Smooth muscle cell (in vitro differentiated cells): ENCODE measurements at regions not wholly inside any gene's neighbourhood (a gene's known extent, or its start where the extent isn't known, plus 50 kb on each side); places are given as distances from the start of the nearest gene placed in this dataset.

Experiments
- DNase-seq: peaks from one replicate; lab custom pipeline; 2025; ENCODE audit not compliant: unreplicated experiment; lab: John Stamatoyannopoulos, UW
- H2AFZ ChIP-seq: fragments of 200-600 bp; sonication (generic); 2 replicates; pipeline ENCODE4 v1.6.0; 2016; ENCODE audit warnings: antibody characterized with exemption, low read depth, mild to moderate bottlenecking
- H3F3A ChIP-seq: fragments of 200-600 bp; sonication (generic); 2 replicates; pipeline ENCODE4 v1.6.0; 2017; ENCODE audit warnings: antibody characterized with exemption, low read depth
- H3K27ac ChIP-seq: fragments of 200-600 bp; sonication (generic); 2 replicates; pipeline ENCODE4 v1.5.1; 2016; ENCODE audit warnings: low read depth, mild to moderate bottlenecking
- H3K27me3 ChIP-seq: fragments of 200-600 bp; sonication (generic); 2 replicates; pipeline ENCODE4 v1.6.1; 2016; ENCODE audit warnings: low read depth, mild to moderate bottlenecking
- H3K36me3 ChIP-seq: fragments of 200-600 bp; sonication (generic); 2 replicates; pipeline ENCODE4 v1.5.1; 2016; ENCODE audit warnings: low read depth
- H3K4me1 ChIP-seq: fragments of 200-600 bp; sonication (generic); 2 replicates; pipeline ENCODE4 v1.5.1; 2016; ENCODE audit warnings: low read depth
- H3K4me2 ChIP-seq: fragments of 200-600 bp; sonication (generic); 2 replicates; pipeline ENCODE4 v1.6.0; 2016; ENCODE audit warnings: mild to moderate bottlenecking
- H3K4me3 ChIP-seq: fragments of 200-600 bp; sonication (generic); 2 replicates; pipeline ENCODE4 v1.5.1; 2016; ENCODE audit warnings: mild to moderate bottlenecking
- H3K79me2 ChIP-seq: fragments of 200-600 bp; sonication (generic); 2 replicates; pipeline ENCODE4 v1.6.0; 2016; ENCODE audit warnings: low read depth, mild to moderate bottlenecking
- H3K9ac ChIP-seq: fragments of 200-600 bp; sonication (generic); 2 replicates; pipeline ENCODE4 v1.6.0; 2016; ENCODE audit warnings: low read depth
- H3K9me3 ChIP-seq: fragments of 200-600 bp; sonication (generic); replicated peaks from 2 replicates; pipeline ENCODE4 v1.5.1; 2016; ENCODE audit warnings: low read depth
- H4K20me1 ChIP-seq: fragments of 200-600 bp; sonication (generic); 2 replicates; pipeline ENCODE4 v1.6.0; 2016; ENCODE audit warnings: low read depth
- WGBS: methylation state at CpG from one replicate; pipeline ENCODE4 v1.1.7; 2016; ENCODE audit warnings: low lambda C conversion rate; 5-methylcytosine and 5-hydroxymethylcytosine counted together
- TF ChIP-seq, protein P1 (sequence below): fragments of 200-600 bp; sonication (generic); IDR thresholded peaks from 2 replicates; pipeline ENCODE4 v1.5.1; 2017; ENCODE audit warnings: borderline replicate concordance, mild to moderate bottlenecking, antibody characterized with exemption; ENCODE audit not compliant: insufficient read depth, poor library complexity, severe bottlenecking

- H3K4me2 ChIP-seq = no peak overlapping the region
- no peak for DNase-seq
- 96% methylated on average over 13 of the region's 16 CpGs for WGBS
Observed at GRCh38 chr12:124099661-124100060, 126.6 kb downstream of the ZNF664 start.

DNA sequence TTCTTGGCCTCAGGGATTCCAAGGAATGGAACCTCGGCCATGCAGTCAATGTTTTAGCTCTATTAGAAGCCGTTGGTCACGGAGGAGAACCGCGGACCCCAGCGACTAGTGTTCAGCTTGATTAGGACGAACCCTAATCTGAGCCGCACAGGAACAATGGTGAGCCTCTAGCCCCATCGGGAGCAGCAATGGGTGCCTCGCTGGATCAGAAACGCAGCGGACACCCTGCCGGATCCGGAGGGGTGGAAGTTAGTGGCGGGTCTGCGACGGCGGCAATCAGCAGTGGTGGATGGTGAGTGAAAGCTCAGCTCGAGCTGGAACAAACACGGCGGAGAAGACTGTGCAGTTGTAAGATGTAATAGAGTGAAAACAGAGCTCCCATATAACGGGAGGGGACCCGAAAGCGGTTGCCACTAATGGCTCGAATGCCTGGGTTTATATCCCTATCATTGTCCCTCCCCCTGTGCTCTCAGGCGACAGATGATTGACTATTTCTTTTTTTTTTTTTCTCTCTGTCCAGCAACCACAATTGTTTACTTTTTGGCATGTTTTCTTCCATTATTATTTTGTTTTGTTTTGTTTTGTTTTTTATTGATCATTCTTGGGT lies 127.7 kb downstream of the ZNF664 start:
- Histone ChIP-seq H3K79me2 (no peaks in the 10 kb centered on the region), H3K4me3 (no peak overlapping the region), H4K20me1 (no peaks in the 10 kb centered on the region), H3K9me3 (no peaks in the 10 kb centered on the region), H3F3A (no peaks in the 10 kb centered on the region), H3K27me3 (no peaks in the 10 kb centered on the region), H2AFZ (no peak overlapping the region), H3K36me3 (no peaks in the 10 kb centered on the region), H3K9ac (no peak overlapping the region), H3K27ac (no peak overlapping the region), H3K4me2 (no peak overlapping the region), H3K4me1 (no peaks in the 10 kb centered on the region)
- no peak for DNase-seq
- TF ChIP-seq, protein P1, sequence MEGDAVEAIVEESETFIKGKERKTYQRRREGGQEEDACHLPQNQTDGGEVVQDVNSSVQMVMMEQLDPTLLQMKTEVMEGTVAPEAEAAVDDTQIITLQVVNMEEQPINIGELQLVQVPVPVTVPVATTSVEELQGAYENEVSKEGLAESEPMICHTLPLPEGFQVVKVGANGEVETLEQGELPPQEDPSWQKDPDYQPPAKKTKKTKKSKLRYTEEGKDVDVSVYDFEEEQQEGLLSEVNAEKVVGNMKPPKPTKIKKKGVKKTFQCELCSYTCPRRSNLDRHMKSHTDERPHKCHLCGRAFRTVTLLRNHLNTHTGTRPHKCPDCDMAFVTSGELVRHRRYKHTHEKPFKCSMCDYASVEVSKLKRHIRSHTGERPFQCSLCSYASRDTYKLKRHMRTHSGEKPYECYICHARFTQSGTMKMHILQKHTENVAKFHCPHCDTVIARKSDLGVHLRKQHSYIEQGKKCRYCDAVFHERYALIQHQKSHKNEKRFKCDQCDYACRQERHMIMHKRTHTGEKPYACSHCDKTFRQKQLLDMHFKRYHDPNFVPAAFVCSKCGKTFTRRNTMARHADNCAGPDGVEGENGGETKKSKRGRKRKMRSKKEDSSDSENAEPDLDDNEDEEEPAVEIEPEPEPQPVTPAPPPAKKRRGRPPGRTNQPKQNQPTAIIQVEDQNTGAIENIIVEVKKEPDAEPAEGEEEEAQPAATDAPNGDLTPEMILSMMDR = no peak
- WGBS = 89% methylated on average over 26 of the region's 26 CpGs

More at GRCh38 chr12:124099661-124100060, 126.6 kb downstream of the ZNF664 start:
- H3K79me2 ChIP-seq = no peaks in the 10 kb centered on the region
- no peaks in the 10 kb centered on the region for H3K27me3 ChIP-seq
- no peak overlapping the region for H3K27ac ChIP-seq
- no peak overlapping the region for H2AFZ ChIP-seq
- H3K9me3 ChIP-seq = no peaks in the 10 kb centered on the region
- no peak overlapping the region for H3K9ac ChIP-seq
- H3F3A ChIP-seq = no peaks in the 10 kb centered on the region
- TF ChIP-seq, protein P1 = no peak
- no peak overlapping the region for H3K4me3 ChIP-seq
- H3K36me3 ChIP-seq = no peaks in the 10 kb centered on the region
- H3K4me1 ChIP-seq = no peaks in the 10 kb centered on the region
- no peaks in the 10 kb centered on the region for H4K20me1 ChIP-seq

DNA sequence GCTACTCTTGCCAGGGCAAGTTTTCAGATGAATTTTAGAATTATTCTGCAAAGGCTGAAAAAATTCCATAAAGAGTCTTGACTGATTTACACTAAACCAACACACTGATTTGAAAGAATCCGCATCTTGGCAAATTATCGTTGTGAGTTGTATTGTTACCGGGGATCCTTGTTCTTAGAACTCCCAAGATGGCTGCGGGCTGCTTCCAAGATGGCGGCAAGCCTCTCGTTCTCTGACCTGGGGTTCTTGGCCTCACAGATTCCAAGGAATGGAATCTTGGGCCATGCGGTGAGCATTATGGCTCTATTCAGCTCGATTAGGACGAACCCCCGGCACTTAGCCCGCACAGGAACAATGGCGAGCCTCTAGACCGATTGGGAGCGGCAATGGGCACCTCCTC lies 132.5 kb downstream of the ZNF664 start:
- 92% methylated on average over 14 of the region's 14 CpGs for WGBS
- no peak overlapping the region for H3K4me3 ChIP-seq
- TF ChIP-seq, protein P1 = no peak

DNA sequence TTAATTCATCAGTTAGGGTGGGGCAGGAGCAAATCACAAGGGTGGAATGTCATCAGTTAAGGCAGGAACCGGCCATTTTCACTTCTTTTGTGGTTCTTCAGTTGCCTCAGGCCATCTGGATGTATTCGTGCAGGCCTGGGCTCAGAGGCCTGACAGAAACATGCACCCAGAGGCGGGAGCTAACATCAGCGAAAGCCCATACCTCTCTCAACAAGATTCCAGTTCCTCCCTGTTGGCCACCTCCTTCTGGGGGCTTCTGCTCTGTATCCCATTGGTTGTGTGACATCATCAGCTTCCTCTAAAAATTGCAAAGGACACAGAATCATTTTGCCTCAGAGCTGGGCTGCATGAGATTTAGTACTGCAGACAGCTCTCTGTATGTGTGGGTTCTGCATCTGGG lies 134.3 kb downstream of the ZNF664 start:
- Histone ChIP-seq H3K27ac (no peak overlapping the region), H3F3A (no peaks in the 10 kb centered on the region), H3K4me3 (no peak overlapping the region), H3K36me3 (no peaks in the 10 kb centered on the region), H3K9me3 (no peaks in the 10 kb centered on the region), H3K9ac (no peak overlapping the region), H3K27me3 (no peaks in the 10 kb centered on the region), H4K20me1 (no peaks in the 10 kb centered on the region), H3K79me2 (no peaks in the 10 kb centered on the region), H3K4me2 (no peak overlapping the region), H2AFZ (no peak overlapping the region), H3K4me1 (no peaks in the 10 kb centered on the region)
- 69% methylated on average over 4 of the region's 4 CpGs for WGBS
- DNase-seq = no peak
- TF ChIP-seq, protein P1 = no peak

More for the DNA sequence above, 132.5 kb downstream of the ZNF664 start:
- H3K9me3 ChIP-seq = no peaks in the 10 kb centered on the region
- H3K27me3 ChIP-seq = no peaks in the 10 kb centered on the region
- H3F3A ChIP-seq = no peaks in the 10 kb centered on the region
- no peak for DNase-seq
- no peak overlapping the region for H3K27ac ChIP-seq
- no peak overlapping the region for H3K9ac ChIP-seq
- no peaks in the 10 kb centered on the region for H3K79me2 ChIP-seq
- no peaks in the 10 kb centered on the region for H4K20me1 ChIP-seq
- H3K4me1 ChIP-seq = no peaks in the 10 kb centered on the region
- H2AFZ ChIP-seq = no peak overlapping the region
- H3K36me3 ChIP-seq = no peaks in the 10 kb centered on the region
- H3K4me2 ChIP-seq = no peak overlapping the region
